ENCODE measurements at regions not wholly inside any gene's neighbourhood (a gene's known extent, or its start where the extent isn't known, plus 50 kb on each side); places are given as distances from the start of the nearest gene placed in this dataset.

DNA sequence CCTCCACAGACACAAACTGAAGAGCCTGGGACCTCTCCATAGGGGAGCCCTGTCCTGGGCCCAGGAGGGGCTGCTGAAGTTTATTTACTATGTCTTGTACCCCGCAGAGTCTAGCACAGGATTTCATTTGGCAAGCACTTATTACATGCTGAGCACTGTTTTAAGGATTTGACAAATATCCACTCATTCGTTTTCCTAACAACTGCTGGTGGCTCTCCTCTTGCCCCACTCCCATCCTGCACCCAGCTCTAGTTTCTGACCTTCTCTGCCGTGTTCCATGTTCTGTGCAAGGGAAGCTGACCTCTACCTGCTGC lies 127.0 kb upstream of the MAFB start:
- TF ChIP-seq, protein P1, sequence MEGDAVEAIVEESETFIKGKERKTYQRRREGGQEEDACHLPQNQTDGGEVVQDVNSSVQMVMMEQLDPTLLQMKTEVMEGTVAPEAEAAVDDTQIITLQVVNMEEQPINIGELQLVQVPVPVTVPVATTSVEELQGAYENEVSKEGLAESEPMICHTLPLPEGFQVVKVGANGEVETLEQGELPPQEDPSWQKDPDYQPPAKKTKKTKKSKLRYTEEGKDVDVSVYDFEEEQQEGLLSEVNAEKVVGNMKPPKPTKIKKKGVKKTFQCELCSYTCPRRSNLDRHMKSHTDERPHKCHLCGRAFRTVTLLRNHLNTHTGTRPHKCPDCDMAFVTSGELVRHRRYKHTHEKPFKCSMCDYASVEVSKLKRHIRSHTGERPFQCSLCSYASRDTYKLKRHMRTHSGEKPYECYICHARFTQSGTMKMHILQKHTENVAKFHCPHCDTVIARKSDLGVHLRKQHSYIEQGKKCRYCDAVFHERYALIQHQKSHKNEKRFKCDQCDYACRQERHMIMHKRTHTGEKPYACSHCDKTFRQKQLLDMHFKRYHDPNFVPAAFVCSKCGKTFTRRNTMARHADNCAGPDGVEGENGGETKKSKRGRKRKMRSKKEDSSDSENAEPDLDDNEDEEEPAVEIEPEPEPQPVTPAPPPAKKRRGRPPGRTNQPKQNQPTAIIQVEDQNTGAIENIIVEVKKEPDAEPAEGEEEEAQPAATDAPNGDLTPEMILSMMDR (IDR thresholded peaks at IDR 0.05; ENCODE audit: poor library complexity) = no peak
- TF ChIP-seq EZH2phosphoT487 (IDR thresholded peaks at IDR 0.05; ENCODE audit: low read depth, severe bottlenecking, unreplicated experiment) = no peak

All from hepatocyte (in vitro differentiated cells).